GM19395 (cell line): ENCODE measurements at regions not wholly inside any gene's neighbourhood (a gene's known extent, or its start where the extent isn't known, plus 50 kb on each side); places are given as distances from the start of the nearest gene placed in this dataset.
A peak's percentile ranks its signal among the peaks of the same experiment; 100 is the strongest.
"Not testable (repeated sequence)": the region's sequence is repeated elsewhere in the genome, so short reads cannot be mapped to it uniquely, and the experiment has no call there.

Experiments
- ATAC-seq: cut with Tn5 transposase; IDR thresholded peaks from one replicate; pipeline ENCODE4 v1.9.1; 2021; ENCODE audit warnings: mild to moderate bottlenecking, moderate library complexity; ENCODE audit not compliant: unreplicated experiment

DNA sequence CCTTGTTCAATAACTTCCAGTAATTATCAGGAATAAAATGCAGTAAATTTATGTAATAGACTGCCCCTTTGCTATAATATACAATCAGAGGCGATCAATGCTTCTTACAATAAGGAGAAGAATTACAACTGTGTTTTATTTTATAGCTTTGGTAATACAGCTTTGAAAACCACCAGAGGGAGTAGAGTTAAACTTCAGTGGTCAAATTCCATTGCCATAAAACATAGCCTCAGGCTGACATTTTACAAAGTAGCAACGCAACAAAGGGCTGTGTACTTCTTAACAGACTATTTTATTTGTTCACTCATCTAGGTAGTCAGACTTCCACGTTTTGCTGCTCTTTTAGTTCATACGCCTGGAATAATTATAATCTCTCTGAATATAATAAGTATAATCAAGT is 58.5 kb downstream of the TEX13C start:
- ATAC-seq: no peak

DNA sequence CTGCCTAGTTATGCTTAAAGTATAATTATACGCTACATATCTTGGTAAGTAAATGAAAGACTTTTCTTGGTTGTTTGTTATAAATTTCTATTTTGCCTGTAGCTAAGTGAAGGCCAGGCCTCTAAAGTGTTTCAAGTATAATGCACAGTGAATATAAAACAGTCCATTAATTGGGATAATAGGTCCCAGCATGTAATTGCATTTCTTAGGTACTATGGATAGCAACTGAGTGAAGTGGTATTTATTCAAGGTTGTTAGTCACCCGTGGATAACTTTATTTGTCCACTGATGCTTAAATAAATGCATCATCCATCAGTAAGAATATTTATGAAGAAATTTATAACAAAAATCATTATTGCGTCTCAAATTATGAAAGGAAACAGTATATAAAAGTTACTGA is 59.1 kb downstream of the TEX13C start:
- no peak for ATAC-seq

DNA sequence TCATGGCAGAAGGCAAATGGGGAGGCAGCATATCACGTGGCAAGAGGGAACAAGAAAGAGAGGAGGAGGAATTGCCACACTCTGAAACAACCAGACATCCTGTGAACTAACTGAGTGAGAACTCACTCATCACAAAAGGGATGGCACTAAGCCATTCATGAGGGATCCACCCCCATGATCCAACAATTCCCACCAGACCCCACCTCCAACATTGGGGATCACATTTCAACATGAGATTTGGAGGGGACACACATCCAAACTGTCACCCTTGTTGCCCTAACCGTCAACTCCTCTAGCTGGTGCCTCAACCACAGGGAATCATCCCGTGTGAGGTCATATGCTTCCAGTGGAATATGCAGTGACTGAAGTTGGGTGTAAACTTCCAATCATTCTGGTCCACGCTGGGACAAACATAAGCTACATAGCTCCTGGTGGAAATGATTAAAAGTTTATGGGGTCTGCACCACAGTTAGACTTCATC is 62.5 kb downstream of the TEX13C start:
- no peak for ATAC-seq

DNA sequence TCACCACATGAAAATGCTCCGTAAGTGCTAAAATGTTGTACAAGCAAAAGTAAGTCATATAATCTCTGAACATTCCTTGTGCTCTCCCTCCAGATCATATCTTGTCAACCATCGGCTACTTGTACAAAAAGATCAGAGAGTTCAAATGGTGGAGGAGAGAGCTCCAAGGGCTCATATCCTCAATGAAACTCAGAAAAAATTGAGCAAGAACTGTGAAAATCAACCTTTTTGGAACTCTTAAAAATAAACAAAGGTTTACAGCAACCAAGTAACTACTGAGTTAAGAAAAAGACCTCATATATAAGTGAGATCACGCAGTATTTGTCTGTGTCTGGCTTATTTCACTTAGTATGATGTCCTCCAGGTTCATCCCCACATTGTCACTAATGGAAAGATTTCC is 63.2 kb downstream of the TEX13C start:
- no peak for ATAC-seq

DNA sequence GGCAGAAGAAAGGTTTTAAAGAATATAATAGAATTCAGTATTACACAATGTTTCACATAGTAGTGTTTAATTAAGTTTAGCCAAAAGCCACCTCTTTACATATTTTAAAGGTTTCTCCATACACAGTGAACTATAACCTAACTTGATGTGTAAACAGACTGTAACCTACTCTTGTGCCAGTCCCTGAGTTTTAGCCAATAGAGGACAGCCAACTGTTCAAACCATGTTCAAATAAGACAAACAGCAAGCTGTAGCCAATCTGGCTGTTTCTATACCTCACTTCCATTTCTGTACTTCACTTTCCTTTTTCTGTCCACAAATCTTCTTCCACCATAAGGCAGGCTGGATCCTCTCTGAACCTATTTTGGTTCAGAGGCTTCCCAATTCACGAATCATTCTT is 65.2 kb downstream of the TEX13C start:
- ATAC-seq: no peak

DNA sequence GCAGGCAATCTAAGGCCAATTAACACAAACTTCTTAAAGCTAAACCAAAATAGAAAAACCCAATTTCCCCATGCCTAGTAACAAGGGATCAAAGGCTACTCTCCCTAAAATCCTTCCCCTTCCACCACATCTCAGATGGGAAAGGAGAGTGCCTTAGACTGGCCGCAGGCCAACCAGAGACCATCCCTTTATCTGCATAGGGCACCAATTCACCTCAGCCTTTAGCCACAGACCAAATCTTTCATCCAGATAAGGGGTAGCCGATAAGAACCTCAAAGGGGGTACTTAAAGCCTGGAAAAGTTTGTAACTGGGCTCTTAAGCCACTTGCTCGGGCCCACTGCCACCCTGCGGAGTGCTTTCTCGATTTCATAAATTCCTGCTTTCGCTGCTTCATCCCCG is 68.3 kb downstream of the TEX13C start:
- no peak for ATAC-seq

DNA sequence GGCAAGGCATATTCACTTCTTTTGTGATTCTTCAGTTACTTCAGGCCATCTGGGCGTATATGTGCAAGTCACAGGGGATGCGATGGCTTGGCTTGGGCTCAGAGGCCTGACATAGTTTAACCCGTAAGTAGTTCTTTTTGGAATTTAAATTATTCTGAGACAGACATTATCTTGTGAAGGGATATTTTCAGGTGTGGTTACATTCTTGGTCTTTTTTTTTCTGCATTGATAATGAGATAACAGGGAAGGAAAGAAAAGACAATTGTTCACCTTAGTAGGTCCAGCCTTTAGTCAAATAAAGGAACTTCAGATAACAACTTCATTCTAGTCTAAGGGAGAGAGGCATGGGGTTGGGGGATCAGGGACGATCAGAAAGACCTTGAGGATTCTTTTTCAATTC is 74.8 kb downstream of the TEX13C start:
- no peak for ATAC-seq

DNA sequence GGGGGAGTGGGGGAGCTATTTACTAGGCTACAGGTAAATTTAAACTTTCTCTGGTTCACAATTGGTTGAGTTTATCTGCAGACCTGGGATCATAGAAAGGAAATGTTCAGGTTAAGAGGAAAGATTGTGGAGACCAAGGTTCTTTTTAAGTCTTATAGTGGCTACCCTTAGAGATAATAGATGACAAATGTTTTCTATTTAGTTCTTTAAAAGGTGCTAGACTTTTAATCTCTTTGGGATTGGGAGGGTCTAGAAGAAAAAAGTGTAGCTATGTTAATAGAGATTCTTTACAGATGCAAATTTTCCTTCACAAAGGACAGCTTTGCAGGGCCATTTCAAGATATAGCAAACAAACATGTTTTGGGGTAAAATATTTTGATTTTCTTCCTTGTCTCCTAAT is 76.0 kb downstream of the TEX13C start:
- no peak for ATAC-seq

DNA sequence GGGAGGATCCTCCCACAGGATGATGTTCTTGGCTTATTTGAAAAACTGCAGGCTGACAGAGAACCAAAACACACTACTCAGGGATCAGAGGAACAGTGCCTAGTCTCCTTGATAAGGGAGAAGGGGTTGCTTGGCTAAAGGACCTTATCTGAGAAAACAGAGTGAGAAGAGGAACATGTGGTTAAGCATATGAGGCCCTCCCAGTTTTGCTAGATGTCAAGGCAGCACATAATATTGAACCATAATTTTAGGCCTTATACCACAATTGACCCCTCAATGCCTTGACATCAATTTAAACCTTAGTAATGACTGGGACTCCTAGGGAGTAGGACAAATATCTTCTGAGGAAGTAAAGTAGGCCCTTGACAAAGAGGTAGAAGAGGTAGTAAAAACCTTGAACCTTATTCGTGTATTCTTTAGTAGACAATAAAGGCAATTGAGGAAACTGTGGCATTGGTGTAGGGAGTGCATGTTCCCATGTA is 79.3 kb downstream of the TEX13C start:
- ATAC-seq: no peak

DNA sequence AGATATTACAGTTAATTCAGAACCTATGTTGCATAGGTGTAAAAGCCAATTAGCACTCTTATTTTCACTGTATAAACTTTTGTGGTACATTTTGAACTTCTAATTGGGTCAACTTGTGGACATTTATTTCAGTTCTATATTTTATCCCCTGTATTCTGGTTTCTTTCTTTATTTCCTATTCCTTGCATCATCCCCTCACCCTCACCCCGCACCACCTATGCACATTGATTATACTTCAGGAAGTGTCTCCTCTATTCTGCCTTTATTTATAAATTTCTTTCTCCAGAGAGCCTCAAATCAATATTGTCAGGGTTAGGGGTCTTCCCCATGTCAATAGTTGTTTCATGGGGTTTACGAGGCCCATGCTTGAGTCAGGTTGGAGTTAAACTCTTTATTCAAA is 83.1 kb downstream of the TEX13C start:
- no peak for ATAC-seq

DNA sequence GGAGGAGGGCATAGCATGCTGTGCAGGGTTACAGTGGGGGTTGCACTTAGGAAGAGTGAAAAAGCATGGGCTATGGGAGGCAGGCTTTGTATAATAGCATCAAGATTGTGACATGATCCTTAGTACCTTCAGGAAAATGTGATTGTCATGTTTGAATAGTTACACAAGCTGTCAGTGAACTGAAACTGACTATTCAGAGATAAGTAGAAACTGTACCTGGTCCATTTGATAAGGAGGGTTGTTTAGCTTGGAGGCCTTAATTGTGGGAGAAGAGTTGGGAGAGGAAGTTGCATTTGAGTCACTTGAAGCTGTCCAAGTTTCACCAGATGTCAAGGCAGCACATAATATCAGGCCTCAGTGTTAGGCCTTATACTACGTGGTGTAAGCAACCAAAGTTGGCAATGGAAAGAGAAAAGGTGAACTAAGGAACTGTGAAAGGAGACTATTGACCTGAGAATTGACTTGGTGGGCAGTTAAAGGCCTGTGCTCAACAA is 85.0 kb downstream of the TEX13C start:
- no peak for ATAC-seq

DNA sequence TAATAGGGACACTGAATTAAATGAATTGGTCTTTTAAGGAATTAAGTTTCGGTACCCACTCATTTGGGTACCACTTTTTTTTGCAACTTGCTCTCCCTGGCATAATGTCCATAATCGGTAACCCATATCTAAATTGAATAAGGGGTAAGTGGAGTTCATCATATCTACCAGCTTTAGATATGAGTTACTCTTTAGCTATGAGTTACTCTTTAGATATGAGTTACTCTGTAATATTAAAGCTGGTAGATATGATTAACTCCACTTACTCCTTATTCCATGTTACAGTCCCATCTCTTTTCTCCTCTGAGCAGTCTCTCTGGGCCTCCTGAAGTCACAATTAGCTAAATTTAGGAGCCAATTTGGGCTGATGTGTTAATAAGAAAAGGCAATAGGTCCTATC is 85.7 kb downstream of the TEX13C start:
- no peak for ATAC-seq

DNA sequence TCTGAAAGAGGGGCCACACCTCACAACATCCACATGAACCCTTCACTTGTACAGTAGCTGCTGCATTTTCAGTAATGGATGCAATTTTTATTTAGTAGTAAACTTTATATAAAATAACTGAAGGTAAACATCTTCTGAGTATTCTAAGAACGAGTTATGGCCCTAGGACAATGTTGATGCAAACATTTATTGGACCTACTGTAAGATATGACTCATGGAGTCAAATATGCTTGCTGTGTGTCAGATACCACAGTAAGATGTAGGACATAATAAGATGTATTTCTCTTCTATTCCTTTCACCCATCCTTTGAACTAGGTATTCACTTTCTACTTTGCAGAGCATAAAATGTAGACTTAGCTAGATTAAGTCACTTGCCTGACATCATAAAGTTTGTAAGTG is 87.6 kb downstream of the TEX13C start:
- no peak for ATAC-seq

DNA sequence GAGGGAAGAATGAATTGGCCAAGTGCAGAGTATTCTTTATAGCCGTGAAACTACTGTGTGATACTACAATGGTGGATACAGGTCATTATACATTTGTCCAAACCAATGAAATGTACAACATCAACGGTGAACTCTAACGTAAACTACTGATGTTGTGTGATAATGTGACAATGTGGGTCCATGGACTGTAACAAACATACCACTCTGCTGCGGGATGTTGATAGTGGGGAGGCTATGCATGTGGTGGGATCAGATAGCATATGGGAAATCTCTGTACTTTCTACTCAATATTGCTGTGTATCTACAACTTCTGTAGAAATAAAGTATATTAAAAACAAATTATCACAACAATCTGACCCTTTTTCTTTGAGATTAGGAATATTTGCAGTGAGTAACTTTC is 101.1 kb downstream of the TEX13C start:
- no peak for ATAC-seq

DNA sequence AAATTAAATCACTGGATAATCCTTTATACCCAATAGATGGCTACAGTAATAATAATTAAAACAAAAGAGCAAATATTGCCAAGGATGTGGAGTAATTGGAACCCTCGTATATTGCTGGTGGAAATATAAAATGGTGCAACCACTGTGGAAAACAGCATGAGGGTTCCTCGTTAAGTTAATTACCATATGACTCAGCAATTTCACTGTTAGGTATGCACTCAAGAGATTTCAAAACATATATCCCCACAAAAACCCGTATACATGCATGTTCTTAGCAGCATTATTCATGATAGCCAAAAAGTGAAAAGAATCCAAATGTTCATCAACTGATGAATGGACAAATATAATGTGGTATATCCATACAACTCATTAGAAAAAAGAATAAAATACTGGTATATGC is 103.3 kb downstream of the TEX13C start:
- ATAC-seq: no peak

DNA sequence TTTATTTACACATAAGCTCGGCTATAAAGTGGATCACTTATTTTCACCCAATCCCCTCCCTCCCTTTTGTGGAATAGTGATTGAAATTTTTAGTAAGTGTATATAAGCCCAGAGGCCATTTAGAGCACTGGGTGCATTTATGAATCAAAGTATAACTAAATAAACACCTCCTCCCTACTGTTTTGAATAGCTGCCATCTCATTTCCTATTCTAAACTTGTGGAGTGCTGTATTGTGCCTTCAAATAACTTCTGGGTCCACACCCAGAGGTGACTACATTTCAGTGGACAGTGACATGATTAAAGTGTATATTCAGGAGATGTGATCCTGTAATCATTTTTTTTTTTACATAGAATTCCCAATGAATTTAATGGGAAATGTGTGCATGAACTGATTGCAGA is 104.9 kb downstream of the TEX13C start:
- no peak for ATAC-seq

DNA sequence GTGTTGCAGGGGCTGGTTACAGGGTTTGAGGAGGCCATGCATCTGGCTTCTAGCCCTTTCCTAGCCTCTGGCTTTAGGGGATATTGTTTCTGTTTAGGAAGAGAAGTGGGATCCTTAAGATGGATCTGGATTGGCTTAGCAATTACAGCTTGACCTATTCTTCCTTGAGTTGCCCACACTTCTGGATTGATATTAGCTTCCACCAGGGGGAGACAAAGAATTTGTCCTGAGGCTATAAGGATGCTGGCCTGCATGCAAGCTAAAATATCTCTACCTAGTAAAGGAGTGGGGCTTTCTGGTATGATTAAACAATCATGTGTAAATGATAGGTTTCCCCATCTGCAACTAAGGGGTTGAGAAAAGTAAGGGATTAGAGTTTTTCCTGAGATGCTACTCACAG is 117.2 kb downstream of the TEX13C start:
- ATAC-seq: peak; percentile 54

DNA sequence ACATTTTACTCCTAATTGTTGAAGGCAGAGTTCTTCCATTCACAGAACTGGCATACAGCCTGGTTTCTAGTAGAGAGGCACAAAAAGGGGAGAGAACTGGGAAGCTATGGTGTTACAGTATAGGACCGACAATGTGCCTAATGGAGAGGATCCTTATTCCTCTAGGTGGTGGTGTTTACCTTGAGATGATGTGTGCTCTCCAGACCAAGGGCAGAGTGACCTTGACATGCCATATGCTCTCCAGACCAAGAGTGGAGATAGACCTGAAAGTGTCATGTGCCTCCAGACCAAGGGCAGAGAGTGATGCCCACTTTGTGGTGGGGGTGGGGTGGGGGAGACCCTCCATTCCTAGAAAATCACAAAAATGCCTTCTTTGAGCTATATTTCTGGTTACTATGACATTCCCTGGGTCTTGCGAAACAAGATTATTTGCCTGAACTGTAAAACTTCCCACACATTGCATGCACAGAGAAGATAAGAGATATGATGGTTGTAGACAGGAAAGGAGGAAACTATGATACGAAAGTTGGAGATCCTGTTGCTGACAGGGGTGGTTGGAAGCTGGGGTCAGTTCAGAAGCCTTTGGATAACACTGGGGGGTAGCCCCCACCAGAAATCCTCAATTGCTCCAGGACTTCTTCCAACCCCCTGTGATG is 119.7 kb downstream of the TEX13C start:
- ATAC-seq: no peak

DNA sequence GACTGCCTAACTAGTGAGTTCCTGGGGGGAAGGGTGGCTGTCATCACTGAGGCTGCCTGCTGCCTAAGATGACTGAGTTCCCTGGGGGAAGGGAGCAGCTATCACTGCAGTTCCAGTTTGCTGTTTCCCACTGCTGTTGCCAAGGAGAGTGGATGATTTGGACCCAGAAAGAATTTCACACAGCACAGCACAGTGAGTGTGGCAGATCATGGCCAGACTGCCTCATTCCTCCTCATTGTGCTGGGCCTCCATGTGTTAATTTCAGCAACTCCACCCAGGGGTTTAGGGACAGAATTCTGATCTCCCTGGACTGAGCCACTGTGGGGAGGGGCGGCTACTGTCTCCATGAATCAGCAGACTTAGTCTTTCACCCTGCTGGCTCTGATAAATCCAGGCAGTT is 125.0 kb downstream of the TEX13C start:
- no peak for ATAC-seq

DNA sequence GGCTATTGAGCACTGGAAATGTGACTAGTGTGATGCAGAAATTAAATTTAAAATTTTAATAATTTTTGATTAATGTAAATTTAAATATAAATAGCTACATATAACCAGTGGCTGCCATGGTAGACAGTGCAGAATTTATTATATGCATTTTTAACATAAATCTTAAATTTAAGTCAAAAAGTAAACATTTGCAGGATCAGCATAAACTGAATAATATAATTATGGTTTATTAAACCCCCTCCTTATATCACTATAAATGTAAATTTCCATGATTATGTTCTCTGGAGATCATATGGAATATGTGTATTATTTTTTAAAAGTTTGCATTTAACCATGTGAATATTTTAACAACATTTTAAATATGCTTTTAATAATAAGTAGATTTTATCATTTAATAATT is 155.8 kb downstream of the TEX13C start:
- no peak for ATAC-seq

DNA sequence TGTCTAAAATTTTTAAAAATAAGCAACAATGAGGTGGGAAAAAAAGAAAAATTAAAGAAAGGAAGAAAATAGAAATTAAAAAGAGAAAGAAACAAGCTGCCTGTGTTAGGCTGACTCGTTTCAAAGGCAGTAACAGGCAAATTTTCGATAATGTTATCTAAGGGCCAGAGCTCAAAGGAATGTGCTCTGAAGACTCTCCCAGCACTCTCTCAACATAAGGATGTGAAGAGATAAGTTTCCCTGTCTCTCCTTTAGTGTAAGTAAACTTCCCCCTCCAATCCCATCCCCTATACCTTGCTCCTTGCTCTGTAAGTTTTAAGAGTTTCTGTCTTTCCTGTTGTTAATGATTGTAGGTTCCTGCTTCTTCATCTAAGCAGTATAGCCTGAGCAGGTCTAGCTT is 172.8 kb downstream of the TEX13C start:
- no peak for ATAC-seq

DNA sequence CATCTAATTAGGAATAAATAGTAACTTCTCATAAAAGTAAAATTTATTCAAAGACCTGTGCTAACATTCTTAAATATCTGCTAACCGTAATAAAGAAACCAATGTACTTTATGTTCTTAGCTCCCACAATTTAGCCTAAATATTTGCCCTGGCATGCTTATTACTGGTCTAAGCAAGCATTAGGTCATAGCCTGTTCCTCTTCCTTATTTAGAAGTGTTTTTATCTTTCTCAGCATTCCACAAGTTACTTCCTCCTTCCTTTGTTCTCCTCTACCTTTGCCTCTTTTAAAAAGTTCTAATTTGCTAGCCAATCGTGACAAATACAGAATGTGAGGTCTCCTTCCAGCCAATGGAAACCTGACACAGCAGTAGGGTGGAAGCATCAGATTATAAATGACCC is 173.3 kb downstream of the TEX13C start:
- ATAC-seq: not testable (repeated sequence)

DNA sequence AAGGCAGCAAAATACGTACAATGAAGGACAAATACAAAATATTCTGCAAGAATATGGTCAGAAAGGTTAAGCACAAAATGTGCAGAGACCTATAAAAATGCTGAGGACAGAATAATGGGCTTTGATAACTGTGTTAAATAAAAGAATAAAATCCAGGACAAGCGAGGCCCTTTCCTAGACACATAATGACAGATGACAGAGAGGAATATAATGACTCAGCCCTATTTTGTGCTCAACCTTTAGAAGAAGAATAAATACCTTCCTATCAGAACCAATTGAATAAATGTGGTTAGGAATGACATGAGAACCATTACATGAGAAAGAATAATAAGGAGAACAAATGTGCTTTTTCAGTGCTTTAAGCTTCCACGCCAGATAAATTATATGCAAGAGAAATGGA is 178.0 kb downstream of the TEX13C start:
- ATAC-seq: no peak
